Heart right ventricle (tissue), 16 donors: ENCODE measurements at regions not wholly inside any gene's neighbourhood (a gene's known extent, or its start where the extent isn't known, plus 50 kb on each side); places are given as distances from the start of the nearest gene placed in this dataset.
A peak's percentile ranks its signal among the peaks of the same experiment; 100 is the strongest.

Experiments
- ATAC-seq, 8 donors: fragments of 200-7000 bp; cut with Tn5 transposase; one replicate each; pipeline ENCODE4 v1.9.1; 2020; ENCODE audit warnings: mild to moderate bottlenecking in 8 of 8, moderate library complexity in 8 of 8, moderate number of reproducible peaks in 1 of 8
- DNase-seq, 2 donors: peaks; one replicate each; pipeline ENCODE4 v3.0.0-alpha.2; 2020
- H3K27ac ChIP-seq, 10 donors: fragments of 200-600 bp; sonication (generic) in 2 of 10; one replicate each; pipeline versions ENCODE4 v1.5.0 to v1.8.0; 2020 to 2022; ENCODE audit warnings: mild to moderate bottlenecking in 3 of 10
- H3K27me3 ChIP-seq, 7 donors: fragments of 200-600 bp; one replicate each; pipeline ENCODE4 v1.8.0; 2021 to 2022; ENCODE audit warnings: mild to moderate bottlenecking in 2 of 7
- H3K36me3 ChIP-seq, 9 donors: fragments of 200-600 bp; sonication (generic) in 1 of 9; one replicate each; pipeline versions ENCODE4 v1.5.0 to v1.8.0; 2020 to 2022; ENCODE audit warnings: mild to moderate bottlenecking in 2 of 9
- H3K4me1 ChIP-seq, 9 donors: fragments of 200-600 bp; sonication (generic) in 1 of 9; one replicate each; pipeline versions ENCODE4 v1.5.0 to v1.8.0; 2020 to 2022; ENCODE audit warnings: mild to moderate bottlenecking in 4 of 9
- H3K4me3 ChIP-seq, 10 donors: fragments of 200-600 bp; sonication (generic) in 2 of 10; one replicate each; pipeline versions ENCODE4 v1.5.0 to v1.8.0; 2020 to 2022; ENCODE audit warnings: mild to moderate bottlenecking in 7 of 10, moderate library complexity in 2 of 10
- H3K9me3 ChIP-seq, 11 donors: fragments of 200-600 bp in 10 of 11; sonication (generic) in 2 of 11; one replicate each; pipeline versions ENCODE4 v1.5.0 to v1.8.0; 2013 to 2022; ENCODE audit warnings: mild to moderate bottlenecking in 2 of 11, control low read depth in 1 of 11, moderate library complexity in 1 of 11
- CTCF ChIP-seq, 9 donors: fragments of 200-600 bp; sonication (generic) in 2 of 9; IDR thresholded peaks; one replicate each; pipeline versions ENCODE4 v1.5.0 to v1.8.0; 2021 to 2022; ENCODE audit warnings: antibody characterized with exemption in 9 of 9, mild to moderate bottlenecking in 5 of 9, moderate library complexity in 1 of 9
- WGBS, 2 donors: extraction: QIAGEN DNeasy Blood & Tissue Kit; methylation state at CpG; one replicate each; pipeline ENCODE4 v1.1.7; 2013; ENCODE audit warnings: inconsistent platforms in 1 of 2; 5-methylcytosine and 5-hydroxymethylcytosine counted together
- intact Hi-C, 10 donors: fragments of 100-400 bp; cut with DNase I; formaldehyde crosslinking; loops; one replicate each; pipeline versions ENCODE4 v1.11.1 to v1.14.2; 2022
- donor health status: Arrhythmogenic right ventricular cardiomyopathy.
- donor health status: ischemic (EF 13 %, LVEDD 7.1; RV severe dilation, severe dysfunction).
- donor health status: healthy with polysubstance abuse.
- donor health status: DM: no; HTN: yes; CAD: no.
- donor health status: DM: no; HTN: no; CAD: no.
- donor health status: ischemic (EF 25% LVEDD 6.9; RV normal size, moderate dysfunction).
- donor health status: ischemic (EF 25% LVEDD 5.7; RV mildly dilated, moderate dysfunction).
- donor health status: healthy.
- donor health status: DM: yes; HTN: yes; CAD: no.
- donor health status: Ischemic cardiomyopathy.
- donor health status: ischemic (EF 35%, LVEDD 5.7; RV mildly dilated, moderate dysfunction).
- donor health status: nonischemic (EF 11% LVEDD 7.7; RV severe dilation, severe dysfunction).
- donor health status: DM: yes; HTN: yes; CAD: no.
- donor health status: PGD.
- donor health status: ischemic (EF 29% LVEDD 5.4; RV normal size, mild dysfunction).
- donor health status: nonischemic (EF 23%, LVEDD 6.1; RV moderate dilation, normal function).

GRCh38 chr10:113480851-113481502 is 71.9 kb upstream of the HABP2 start:
- 75 to 79% methylated on average over 6 of the region's 6 CpGs for WGBS, 2 donors
- ATAC-seq = peak in 3 of 8 donors; percentile 26 to 35 (median 31)

GRCh38 chr10:113484487-113484886 is 68.4 kb upstream of the HABP2 start:
- Histone ChIP-seq H3K4me3 (no peak overlapping the region), H3K9me3 (peaks cover 0 to 32% (median 9%) of the 10 kb centered on the region in 11 donors), H3K27me3 (no peaks in the 10 kb centered on the region), H3K4me1 (no peaks in the 10 kb centered on the region), H3K27ac (no peak overlapping the region), H3K36me3 (no peaks in the 10 kb centered on the region)
- TF ChIP-seq CTCF (IDR thresholded peaks at IDR 0.05) = no peak
- no peak for ATAC-seq
- no peak for DNase-seq
- intact Hi-C loops = no loop called here
- WGBS, 2 donors = 65 to 80% methylated on average over 2 of the region's 2 CpGs

More at GRCh38 chr10:113480851-113481502, 71.9 kb upstream of the HABP2 start:
- H3K9me3 ChIP-seq = peaks cover 0 to 40% (median 15%) of the 10 kb centered on the region in 11 donors
- H3K27me3 ChIP-seq = no peaks in the 10 kb centered on the region
- no peak overlapping the region for H3K4me3 ChIP-seq
- DNase-seq = no peak
- H3K27ac ChIP-seq = peak overlapping the region in 1 of 10 donors; percentile 9
- no peaks in the 10 kb centered on the region for H3K36me3 ChIP-seq
- no peak for TF ChIP-seq CTCF (IDR thresholded peaks at IDR 0.05)
- intact Hi-C loops = no loop called here
- H3K4me1 ChIP-seq = peaks cover 0 to under 1% (median 0%) of the 10 kb centered on the region in 9 donors

GRCh38 chr10:113485736-113486135 is 67.1 kb upstream of the HABP2 start:
- no peaks in the 10 kb centered on the region for H3K4me1 ChIP-seq
- WGBS, 2 donors = 61 to 77% methylated on average over 1 of the region's 1 CpG
- no peaks in the 10 kb centered on the region for H3K36me3 ChIP-seq
- peaks cover 0 to 20% (median 0%) of the 10 kb centered on the region in 11 donors for H3K9me3 ChIP-seq
- ATAC-seq = no peak
- DNase-seq = no peak
- H3K27me3 ChIP-seq = no peaks in the 10 kb centered on the region
- H3K27ac ChIP-seq = no peak overlapping the region
- H3K4me3 ChIP-seq = no peak overlapping the region
- no peak for TF ChIP-seq CTCF (IDR thresholded peaks at IDR 0.05)
- intact Hi-C loops = no loop called here

- no peak for DNase-seq
- H3K9me3 ChIP-seq = peaks cover 0 to 12% (median 0%) of the 10 kb centered on the region in 11 donors
- H3K4me3 ChIP-seq = no peak overlapping the region
- TF ChIP-seq CTCF (IDR thresholded peaks at IDR 0.05) = no peak
- intact Hi-C loops = no loop called here
- no peaks in the 10 kb centered on the region for H3K36me3 ChIP-seq
- peaks cover 0 to 4% (median 0%) of the 10 kb centered on the region in 7 donors for H3K27me3 ChIP-seq
- H3K27ac ChIP-seq = no peak overlapping the region
- ATAC-seq = no peak
- peaks cover 0 to 3% (median 0%) of the 10 kb centered on the region in 9 donors for H3K4me1 ChIP-seq
- WGBS, 2 donors = 85 to 89% methylated on average over 4 of the region's 4 CpGs
Measured at GRCh38 chr10:113486531-113486930, 66.3 kb upstream of the HABP2 start.
